SJSA1 (cell line): ENCODE measurements at regions not wholly inside any gene's neighbourhood (a gene's known extent, or its start where the extent isn't known, plus 50 kb on each side); places are given as distances from the start of the nearest gene placed in this dataset.
"Not testable (repeated sequence)": the region's sequence is repeated elsewhere in the genome, so short reads cannot be mapped to it uniquely, and the experiment has no call there.

Source experiments
- DNase-seq, 2 experiments: peaks; one replicate each; pipeline ENCODE4 v3.0.0-alpha.2; 2015 to 2020; ENCODE audit warnings: low spot score in 2 of 2, low read depth in 1 of 2
- H3K27ac ChIP-seq: fragments of 250-450 bp; sonication (Bioruptor Pico); 2 replicates; pipeline ENCODE4 v1.5.1; 2020; ENCODE audit warnings: mild to moderate bottlenecking, moderate library complexity
- H3K27me3 ChIP-seq: fragments of 250-450 bp; sonication (Bioruptor Pico); replicated peaks from 2 replicates; pipeline ENCODE4 v1.5.1; 2020; ENCODE audit warnings: mild to moderate bottlenecking, moderate library complexity
- H3K36me3 ChIP-seq: fragments of 250-450 bp; sonication (Bioruptor Pico); 2 replicates; pipeline ENCODE4 v1.5.1; 2020; ENCODE audit warnings: mild to moderate bottlenecking
- H3K4me1 ChIP-seq: fragments of 250-450 bp; sonication (Bioruptor Pico); replicated peaks from 2 replicates; pipeline ENCODE4 v1.6.1; 2021; ENCODE audit warnings: mild to moderate bottlenecking
- H3K4me3 ChIP-seq: fragments of 250-450 bp; sonication (Bioruptor Pico); 2 replicates; pipeline ENCODE4 v1.5.1; 2020; ENCODE audit warnings: mild to moderate bottlenecking
- H3K9me3 ChIP-seq: fragments of 250-450 bp; sonication (Bioruptor Pico); replicated peaks from 2 replicates; pipeline ENCODE4 v1.5.1; 2020; ENCODE audit warnings: mild to moderate bottlenecking

GRCh38 chr3:182135056-182135455, 423.3 kb downstream of the SOX2 start:
- Histone ChIP-seq H3K36me3 (no peaks in the 10 kb centered on the region), H3K4me1 (peaks cover 8% of the 10 kb centered on the region), H3K9me3 (no peaks in the 10 kb centered on the region), H3K27me3 (no peaks in the 10 kb centered on the region), H3K4me3 (no peak overlapping the region), H3K27ac (no peak overlapping the region)
- DNase-seq: no peak

DNA sequence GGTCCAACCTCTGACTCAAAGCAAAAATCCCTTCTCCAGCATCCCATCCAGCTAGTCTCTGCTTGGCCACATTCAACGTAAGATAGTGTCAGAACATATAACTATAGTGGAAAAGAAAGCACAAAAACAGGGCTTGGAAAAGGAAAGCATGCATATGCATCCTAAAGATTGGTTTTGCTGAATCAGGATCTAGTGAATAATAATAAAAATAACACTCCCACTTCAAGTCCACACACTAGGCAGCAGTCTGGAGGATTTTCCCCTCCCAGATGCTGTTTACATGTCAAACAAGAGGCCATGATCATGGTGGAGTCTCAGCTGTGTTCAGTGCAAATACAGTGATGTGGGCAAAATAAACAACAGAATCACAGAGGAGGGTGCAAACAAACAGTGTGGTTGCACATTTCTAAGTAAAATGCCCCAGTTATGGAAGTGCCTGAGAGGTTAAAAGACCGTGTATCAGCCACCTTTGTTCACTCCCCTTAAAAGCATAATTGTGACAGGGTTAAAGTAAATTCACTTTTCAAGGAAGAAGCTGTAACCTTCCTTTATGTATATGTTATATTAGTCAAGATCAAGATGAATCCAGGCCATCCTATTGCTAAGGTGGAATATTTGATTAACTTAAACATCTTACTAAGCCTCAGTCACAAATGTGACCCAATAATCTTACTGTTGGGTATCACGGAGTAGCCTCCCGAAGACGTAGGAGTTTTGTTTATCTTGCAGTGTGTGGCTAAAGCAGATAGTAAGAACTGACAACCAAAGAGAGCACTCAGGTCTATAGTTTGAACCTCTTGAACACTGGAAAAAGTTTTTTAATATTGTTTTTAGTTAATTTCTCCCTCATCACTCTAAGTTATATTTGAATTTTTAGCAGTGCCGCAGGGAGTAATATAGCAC, 424.5 kb downstream of the SOX2 start:
- Histone ChIP-seq H3K9me3 (no peaks in the 10 kb centered on the region), H3K27me3 (no peaks in the 10 kb centered on the region), H3K4me3 (no peak overlapping the region), H3K36me3 (no peaks in the 10 kb centered on the region), H3K27ac (no peak overlapping the region), H3K4me1 (peaks cover 8% of the 10 kb centered on the region)
- DNase-seq: peak in 1 of 2 experiments; percentile 8

DNA sequence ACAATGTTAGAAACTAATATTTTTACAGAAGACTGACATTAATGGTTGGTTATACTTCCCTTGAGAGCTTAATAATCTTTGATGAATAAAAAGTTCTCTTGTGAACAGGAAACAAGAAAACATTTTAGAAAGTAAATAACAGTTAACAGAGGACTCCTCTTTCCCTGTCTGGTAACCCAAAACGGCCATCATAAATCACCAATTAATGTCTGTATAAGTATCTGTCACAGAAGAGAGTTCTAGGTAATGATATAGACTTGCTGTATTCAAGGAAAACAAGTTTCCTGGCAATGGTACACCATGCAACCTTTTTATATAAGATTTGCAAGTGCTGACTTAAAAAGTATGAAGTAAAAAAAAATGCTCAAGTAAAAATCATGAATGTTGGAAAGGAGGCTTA, 426.7 kb downstream of the SOX2 start:
- Histone ChIP-seq H3K4me3 (no peak overlapping the region), H3K27ac (no peak overlapping the region), H3K4me1 (peaks cover 8% of the 10 kb centered on the region), H3K9me3 (no peaks in the 10 kb centered on the region), H3K36me3 (no peaks in the 10 kb centered on the region), H3K27me3 (no peaks in the 10 kb centered on the region)
- DNase-seq: no peak

- Histone ChIP-seq H3K9me3 (no peaks in the 10 kb centered on the region), H3K36me3 (no peaks in the 10 kb centered on the region), H3K4me3 (no peak overlapping the region), H3K4me1 (peaks cover 4% of the 10 kb centered on the region; the same call in 1 of the 2 replicates), H3K27me3 (no peaks in the 10 kb centered on the region), H3K27ac (no peak overlapping the region)
- no peak for DNase-seq
These were observed 428.1 kb downstream of the SOX2 start for GRCh38 chr3:182139627-182140357.

DNA sequence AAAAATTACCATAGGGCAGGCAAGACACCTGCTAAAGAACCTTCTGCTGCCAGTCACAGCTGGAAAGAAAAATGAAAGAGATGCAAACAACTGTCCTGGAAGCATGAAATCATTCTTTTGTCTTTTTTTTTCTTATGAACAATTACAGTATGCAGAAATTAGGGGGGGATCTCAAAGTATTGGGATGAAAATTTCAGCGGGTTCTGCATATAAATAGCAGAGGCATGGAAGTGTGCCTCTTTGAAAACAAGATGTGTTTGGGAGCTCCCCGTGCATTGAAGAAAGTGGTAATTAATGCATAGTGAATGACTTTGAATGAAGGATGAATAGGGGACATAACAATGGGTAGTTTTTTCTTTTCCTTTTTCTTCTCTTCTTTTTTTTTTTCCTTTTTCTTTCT, 431.2 kb downstream of the SOX2 start:
- Histone ChIP-seq H3K4me1 (no peaks in the 10 kb centered on the region), H3K27me3 (no peaks in the 10 kb centered on the region), H3K36me3 (no peaks in the 10 kb centered on the region), H3K9me3 (no peaks in the 10 kb centered on the region), H3K27ac (no peak overlapping the region), H3K4me3 (no peak overlapping the region)
- no peak for DNase-seq

DNA sequence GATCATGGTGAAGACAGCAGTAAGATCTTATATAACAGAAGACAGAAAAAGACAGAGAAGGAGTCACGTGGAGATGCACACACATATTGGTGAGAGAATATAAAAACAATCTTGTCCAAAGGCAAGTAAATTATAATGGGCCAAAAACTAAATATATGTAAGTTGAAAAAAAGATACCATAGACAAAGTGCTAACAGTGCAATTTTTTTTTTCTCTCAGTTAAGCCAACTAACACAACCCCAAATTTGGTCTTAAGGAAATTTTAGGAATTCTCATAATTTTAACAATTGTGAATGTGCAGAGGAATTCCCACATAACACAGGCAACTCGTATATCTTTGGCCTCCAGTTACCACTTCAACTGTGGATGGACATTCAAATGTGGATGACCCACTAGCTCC, 432.2 kb downstream of the SOX2 start:
- Histone ChIP-seq H3K27me3 (no peaks in the 10 kb centered on the region), H3K4me1 (no peaks in the 10 kb centered on the region), H3K4me3 (no peak overlapping the region), H3K27ac (no peak overlapping the region), H3K36me3 (no peaks in the 10 kb centered on the region), H3K9me3 (no peaks in the 10 kb centered on the region)
- no peak for DNase-seq

GRCh38 chr3:182148360-182148759, 436.6 kb downstream of the SOX2 start:
- Histone ChIP-seq H3K27ac (no peak overlapping the region), H3K9me3 (no peaks in the 10 kb centered on the region), H3K4me1 (no peaks in the 10 kb centered on the region), H3K36me3 (no peaks in the 10 kb centered on the region), H3K4me3 (no peak overlapping the region), H3K27me3 (no peaks in the 10 kb centered on the region)
- DNase-seq: no peak

DNA sequence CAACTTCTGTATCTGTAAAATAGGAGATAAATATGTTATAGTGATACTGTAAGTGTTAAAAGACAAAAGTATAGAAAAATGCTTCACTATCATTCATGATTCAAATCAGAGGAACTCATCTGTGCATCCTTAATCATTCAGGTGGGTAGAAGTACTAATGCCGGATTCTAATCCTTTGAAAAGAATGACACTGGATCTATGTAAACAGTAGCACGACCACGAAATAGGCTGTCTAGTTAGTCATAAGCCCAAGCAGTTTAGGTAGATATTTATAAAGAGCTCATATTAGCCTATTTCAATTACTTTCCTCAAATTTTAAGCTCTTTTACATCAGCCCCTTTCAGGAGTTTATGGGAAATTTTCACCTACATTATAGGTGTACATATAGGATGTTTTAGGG, 437.9 kb downstream of the SOX2 start:
- Histone ChIP-seq H3K4me3 (no peak overlapping the region), H3K36me3 (no peaks in the 10 kb centered on the region)
- no peak for DNase-seq

DNA sequence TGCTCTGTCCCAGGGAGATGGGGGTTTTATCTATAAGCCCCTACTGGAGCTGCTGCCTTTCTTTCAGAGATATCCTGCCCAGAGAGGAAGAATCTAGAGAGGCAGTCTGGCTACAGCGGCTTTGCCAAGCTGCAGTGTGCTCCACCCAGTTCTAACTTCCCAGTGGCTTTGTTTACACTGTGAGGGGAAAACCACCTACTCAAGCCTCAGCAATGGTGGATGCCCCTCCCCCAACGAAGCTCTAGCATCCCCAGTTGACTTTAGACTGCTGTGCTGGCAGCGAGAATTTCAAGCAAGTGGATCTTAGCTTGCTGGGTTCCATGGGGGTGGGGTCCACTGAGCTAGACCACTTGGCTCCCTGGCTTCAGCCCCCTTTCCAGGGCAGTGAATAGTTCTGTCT, 444.6 kb downstream of the SOX2 start:
- not testable (repeated sequence) for H3K4me3 ChIP-seq, H3K27ac ChIP-seq, H3K4me1 ChIP-seq, H3K27me3 ChIP-seq, H3K36me3 ChIP-seq, DNase-seq, H3K9me3 ChIP-seq

More for the DNA sequence above, 437.9 kb downstream of the SOX2 start:
- H3K27ac ChIP-seq: no peak overlapping the region
- no peaks in the 10 kb centered on the region for H3K9me3 ChIP-seq
- no peaks in the 10 kb centered on the region for H3K4me1 ChIP-seq
- H3K27me3 ChIP-seq: no peaks in the 10 kb centered on the region

GRCh38 chr3:182165234-182165633, 453.5 kb downstream of the SOX2 start:
- Histone ChIP-seq H3K9me3 (no peaks in the 10 kb centered on the region), H3K4me1 (no peaks in the 10 kb centered on the region), H3K36me3 (no peaks in the 10 kb centered on the region), H3K27ac (no peak overlapping the region), H3K27me3 (no peaks in the 10 kb centered on the region; the same call in 1 of the 2 replicates), H3K4me3 (no peak overlapping the region)
- no peak for DNase-seq

- H3K36me3 ChIP-seq: no peaks in the 10 kb centered on the region
- no peak overlapping the region for H3K4me3 ChIP-seq
- no peaks in the 10 kb centered on the region; the same call in 1 of the 2 replicates for H3K27me3 ChIP-seq
- no peaks in the 10 kb centered on the region for H3K9me3 ChIP-seq
- H3K27ac ChIP-seq: no peak overlapping the region
- DNase-seq: no peak
- no peaks in the 10 kb centered on the region for H3K4me1 ChIP-seq
These were observed 460.8 kb downstream of the SOX2 start for GRCh38 chr3:182172534-182172933.

- Histone ChIP-seq H3K36me3 (no peaks in the 10 kb centered on the region), H3K9me3 (no peaks in the 10 kb centered on the region), H3K27me3 (no peaks in the 10 kb centered on the region), H3K27ac (no peak overlapping the region), H3K4me1 (no peaks in the 10 kb centered on the region), H3K4me3 (no peak overlapping the region)
- no peak for DNase-seq
These were observed 466.9 kb downstream of the SOX2 start for GRCh38 chr3:182178488-182179200.

DNA sequence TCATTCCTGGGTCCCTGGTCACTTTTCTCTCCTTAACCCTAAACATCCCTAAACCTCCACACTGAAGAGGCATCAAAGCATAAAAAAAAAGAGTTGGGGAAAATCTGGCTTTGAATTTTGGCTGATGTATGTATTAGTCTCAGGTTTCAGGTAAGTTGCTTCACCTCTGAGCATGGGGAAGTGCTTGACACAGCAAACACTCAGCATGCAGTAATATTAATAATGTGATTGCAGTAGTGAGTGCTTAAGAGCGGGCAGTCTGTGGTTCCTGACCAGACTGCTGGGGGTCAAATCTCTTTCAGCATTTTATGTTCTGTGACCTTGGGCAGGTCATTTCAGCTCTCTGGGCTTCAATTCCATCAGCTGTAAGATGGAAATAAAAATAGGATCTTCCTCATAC, 467.9 kb downstream of the SOX2 start:
- H3K4me1 ChIP-seq: no peaks in the 10 kb centered on the region
- H3K27me3 ChIP-seq: no peaks in the 10 kb centered on the region
- no peaks in the 10 kb centered on the region for H3K36me3 ChIP-seq
- H3K27ac ChIP-seq: no peak overlapping the region
- H3K9me3 ChIP-seq: no peaks in the 10 kb centered on the region
- no peak for DNase-seq
- H3K4me3 ChIP-seq: no peak overlapping the region
